ENCODE measurements at regions not wholly inside any gene's neighbourhood (a gene's known extent, or its start where the extent isn't known, plus 50 kb on each side); places are given as distances from the start of the nearest gene placed in this dataset.

DNA sequence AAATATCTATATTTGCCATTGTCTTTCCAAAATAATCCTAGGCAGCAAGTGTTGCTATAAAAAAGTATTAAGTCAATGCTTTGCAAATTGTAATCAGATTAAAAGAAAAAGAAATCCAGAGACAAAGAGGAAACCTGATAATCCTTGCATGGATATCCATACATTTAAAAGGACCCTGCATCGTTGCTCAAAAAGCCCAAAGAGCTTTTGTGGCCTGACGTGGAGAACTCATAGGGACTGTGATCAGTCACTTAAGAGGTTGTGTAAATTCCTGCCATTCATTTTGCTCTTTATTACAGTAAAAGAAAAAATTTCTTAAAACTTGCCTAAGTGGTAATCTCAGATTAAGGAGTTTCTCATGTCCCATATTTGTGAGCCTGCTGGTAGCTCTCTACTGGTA, 392.6 kb downstream of the C12orf75 start:
- no peak overlapping the region for H3K4me3 ChIP-seq (replicated peaks; ENCODE audit: low read depth, low read length)
- DNase-seq (ENCODE audit: extremely low read depth, low read depth): no peak
- TF ChIP-seq CTCF (IDR thresholded peaks at IDR 0.05; ENCODE audit: low read depth, low read length, missing control alignments): no peak

DNA sequence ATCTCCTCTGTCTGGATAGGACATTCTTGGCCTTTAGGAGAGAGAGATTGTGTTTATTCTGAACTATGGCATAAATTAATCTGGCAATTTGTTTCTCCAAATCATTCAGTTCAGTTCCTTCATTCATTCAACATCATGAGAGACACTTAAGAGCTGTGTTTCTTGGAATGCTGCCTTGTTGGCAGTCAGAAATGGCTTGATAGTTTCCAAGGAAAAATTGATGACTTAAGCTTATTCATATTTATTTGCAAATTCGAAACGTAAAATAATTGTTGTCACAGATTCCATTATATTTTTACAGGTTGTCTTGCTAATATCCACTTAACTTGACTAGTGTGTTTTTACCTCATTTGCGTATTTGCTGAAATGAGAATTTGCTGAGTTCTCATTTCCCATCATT, 393.0 kb downstream of the C12orf75 start:
- TF ChIP-seq CTCF (IDR thresholded peaks at IDR 0.05; ENCODE audit: low read depth, low read length, missing control alignments): no peak
- no peak for DNase-seq (ENCODE audit: extremely low read depth, low read depth)

DNA sequence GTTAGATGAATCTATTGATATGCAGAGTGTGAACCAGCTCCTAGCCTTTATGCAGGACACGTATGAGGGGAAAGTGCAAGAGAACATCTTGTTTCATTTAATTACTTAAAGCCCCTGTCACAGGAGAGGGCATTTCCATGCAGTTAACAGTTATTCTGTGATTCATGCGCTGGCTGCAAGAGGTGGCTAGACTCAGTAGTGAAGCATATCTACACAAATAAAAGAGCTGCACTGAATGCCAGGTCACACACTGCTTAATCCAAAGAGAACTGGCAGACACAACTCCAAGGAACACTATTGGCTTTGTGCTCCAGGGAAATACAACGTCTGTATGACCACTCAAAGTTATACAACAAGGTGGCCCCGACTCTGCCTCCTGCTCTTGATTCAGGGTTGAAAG, 394.1 kb downstream of the C12orf75 start:
- H3K4me3 ChIP-seq (replicated peaks; ENCODE audit: low read depth, low read length): no peak overlapping the region
- no peak for TF ChIP-seq CTCF (IDR thresholded peaks at IDR 0.05; ENCODE audit: low read depth, low read length, missing control alignments)

More for the DNA sequence above, 393.0 kb downstream of the C12orf75 start:
- no peak overlapping the region for H3K4me3 ChIP-seq (replicated peaks; ENCODE audit: low read depth, low read length)

GRCh38 chr12:105725054-105725453, 394.6 kb downstream of the C12orf75 start:
- H3K4me3 ChIP-seq (replicated peaks; ENCODE audit: low read depth, low read length): no peak overlapping the region
- no peak for DNase-seq (ENCODE audit: extremely low read depth, low read depth)
- TF ChIP-seq CTCF (IDR thresholded peaks at IDR 0.05; ENCODE audit: low read depth, low read length, missing control alignments): no peak

More for the DNA sequence above, 394.1 kb downstream of the C12orf75 start:
- no peak for DNase-seq (ENCODE audit: extremely low read depth, low read depth)

DNA sequence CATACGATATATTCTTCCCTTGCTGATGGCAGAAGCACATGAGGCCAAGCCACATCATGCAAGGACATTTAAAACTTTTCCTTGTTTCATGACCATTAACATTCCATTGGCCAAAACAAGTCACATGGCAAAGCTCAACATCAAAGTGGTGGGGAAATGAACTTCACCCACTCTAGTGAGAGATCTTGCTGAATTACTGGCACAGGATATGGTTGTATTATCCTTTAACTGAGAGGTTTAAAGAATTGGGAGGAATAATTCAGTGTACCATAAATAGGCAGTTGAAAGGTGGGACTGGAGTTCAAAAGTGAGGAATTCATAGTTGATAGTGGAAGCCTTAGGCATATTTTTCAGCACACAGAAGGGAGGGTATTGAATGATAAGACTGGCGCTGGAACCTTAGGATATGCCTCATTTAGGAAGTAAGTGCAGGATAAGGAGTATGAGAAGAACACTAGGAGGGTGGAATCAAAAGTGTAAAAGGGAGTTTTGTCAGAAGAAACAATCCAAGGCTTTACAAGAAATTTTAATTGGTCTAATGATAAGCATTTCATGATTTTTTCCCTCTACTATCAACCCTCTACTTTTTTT, 398.8 kb downstream of the C12orf75 start:
- DNase-seq (ENCODE audit: extremely low read depth, low read depth): no peak
- no peak for TF ChIP-seq CTCF (IDR thresholded peaks at IDR 0.05; ENCODE audit: low read depth, low read length, missing control alignments)
- H3K4me3 ChIP-seq (replicated peaks; ENCODE audit: low read depth, low read length): no peak overlapping the region

DNA sequence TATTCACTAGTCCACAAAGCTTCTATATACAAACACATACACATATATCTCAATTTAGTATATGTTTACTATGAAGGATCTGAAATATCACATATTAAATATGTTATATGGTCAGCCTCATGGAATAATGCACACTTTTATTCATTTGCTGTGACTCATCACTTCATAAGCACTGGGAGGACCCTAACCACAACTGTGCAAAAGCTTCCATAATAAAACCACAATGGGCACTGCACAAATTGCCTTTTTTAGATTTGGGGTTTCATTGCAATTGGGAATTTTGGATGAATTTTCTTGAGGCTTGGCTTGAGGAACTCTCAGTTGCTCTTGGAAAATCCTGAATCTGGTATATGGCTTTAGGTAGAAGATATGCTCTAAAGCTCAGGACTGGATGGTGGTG, 399.4 kb downstream of the C12orf75 start:
- no peak for TF ChIP-seq CTCF (IDR thresholded peaks at IDR 0.05; ENCODE audit: low read depth, low read length, missing control alignments)
- no peak overlapping the region for H3K4me3 ChIP-seq (replicated peaks; ENCODE audit: low read depth, low read length)
- no peak for DNase-seq (ENCODE audit: extremely low read depth, low read depth)

- DNase-seq (ENCODE audit: extremely low read depth, low read depth): no peak
- TF ChIP-seq CTCF (IDR thresholded peaks at IDR 0.05; ENCODE audit: low read depth, low read length, missing control alignments): no peak
- H3K4me3 ChIP-seq (replicated peaks; ENCODE audit: low read depth, low read length): no peak overlapping the region
Observed at GRCh38 chr12:105733579-105733978, 403.1 kb downstream of the C12orf75 start.
